Mesothelial cell of epicardium (in vitro differentiated cells): ENCODE measurements at regions not wholly inside any gene's neighbourhood (a gene's known extent, or its start where the extent isn't known, plus 50 kb on each side); places are given as distances from the start of the nearest gene placed in this dataset.

Source experiments
- DNase-seq, 2 experiments: peaks; one replicate each; pipeline ENCODE4 v3.0.0; 2021; ENCODE audit warnings: low spot score in 2 of 2; ENCODE audit not compliant: unreplicated experiment in 2 of 2
- H3K27ac Mint-ChIP-seq: 2 replicates; pipeline ENCODE4 v1.8.0; 2021; ENCODE audit warnings: mixed read lengths
- H3K27me3 Mint-ChIP-seq: 2 replicates; pipeline ENCODE4 v1.8.0; 2021; ENCODE audit warnings: low read depth, mixed read lengths
- H3K36me3 Mint-ChIP-seq: 2 replicates; pipeline ENCODE4 v1.8.0; 2021; ENCODE audit warnings: mixed read lengths
- H3K4me1 Mint-ChIP-seq: 2 replicates; pipeline ENCODE4 v1.8.0; 2021; ENCODE audit warnings: mixed read lengths
- H3K4me3 Mint-ChIP-seq: 2 replicates; pipeline ENCODE4 v1.8.0; 2021; ENCODE audit warnings: mild to moderate bottlenecking, moderate library complexity, mixed read lengths
- H3K9me3 Mint-ChIP-seq: 2 replicates; pipeline ENCODE4 v1.8.0; 2021; ENCODE audit warnings: mixed read lengths
- TF ChIP-seq, protein P1 (sequence below): fragments of 200-600 bp; sonication (generic); IDR thresholded peaks from one replicate; pipeline ENCODE4 v1.5.0; 2021; ENCODE audit warnings: antibody characterized with exemption; ENCODE audit not compliant: unreplicated experiment

DNA sequence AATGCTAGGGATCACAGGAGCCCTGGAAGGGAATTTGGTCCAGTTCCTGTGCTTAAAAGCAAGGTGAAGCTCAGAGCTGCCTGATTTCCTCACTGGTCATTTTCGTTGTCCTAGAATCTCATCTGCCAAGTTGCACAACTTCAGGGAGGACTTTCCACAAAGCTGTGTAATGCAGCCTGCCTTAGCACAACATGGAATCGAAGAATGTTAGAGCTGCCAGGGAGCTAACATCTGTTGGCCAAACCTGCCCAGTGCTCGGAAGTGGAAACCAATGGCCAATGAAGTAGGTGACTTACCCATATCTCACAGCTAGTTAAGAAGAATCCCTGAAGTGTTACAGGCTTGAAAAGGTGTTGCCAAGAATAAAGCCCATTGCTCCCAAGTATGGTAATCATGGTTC, 79.9 kb upstream of the SSTR1 start:
- H3K36me3 Mint-ChIP-seq = no peaks in the 10 kb centered on the region
- H3K4me1 Mint-ChIP-seq = peaks cover 4% of the 10 kb centered on the region
- no peak overlapping the region for H3K27ac Mint-ChIP-seq
- no peaks in the 10 kb centered on the region for H3K27me3 Mint-ChIP-seq
- no peak overlapping the region for H3K4me3 Mint-ChIP-seq
- TF ChIP-seq, protein P1, sequence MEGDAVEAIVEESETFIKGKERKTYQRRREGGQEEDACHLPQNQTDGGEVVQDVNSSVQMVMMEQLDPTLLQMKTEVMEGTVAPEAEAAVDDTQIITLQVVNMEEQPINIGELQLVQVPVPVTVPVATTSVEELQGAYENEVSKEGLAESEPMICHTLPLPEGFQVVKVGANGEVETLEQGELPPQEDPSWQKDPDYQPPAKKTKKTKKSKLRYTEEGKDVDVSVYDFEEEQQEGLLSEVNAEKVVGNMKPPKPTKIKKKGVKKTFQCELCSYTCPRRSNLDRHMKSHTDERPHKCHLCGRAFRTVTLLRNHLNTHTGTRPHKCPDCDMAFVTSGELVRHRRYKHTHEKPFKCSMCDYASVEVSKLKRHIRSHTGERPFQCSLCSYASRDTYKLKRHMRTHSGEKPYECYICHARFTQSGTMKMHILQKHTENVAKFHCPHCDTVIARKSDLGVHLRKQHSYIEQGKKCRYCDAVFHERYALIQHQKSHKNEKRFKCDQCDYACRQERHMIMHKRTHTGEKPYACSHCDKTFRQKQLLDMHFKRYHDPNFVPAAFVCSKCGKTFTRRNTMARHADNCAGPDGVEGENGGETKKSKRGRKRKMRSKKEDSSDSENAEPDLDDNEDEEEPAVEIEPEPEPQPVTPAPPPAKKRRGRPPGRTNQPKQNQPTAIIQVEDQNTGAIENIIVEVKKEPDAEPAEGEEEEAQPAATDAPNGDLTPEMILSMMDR = no peak
- H3K9me3 Mint-ChIP-seq = peaks cover 12% of the 10 kb centered on the region
- no peak for DNase-seq

DNA sequence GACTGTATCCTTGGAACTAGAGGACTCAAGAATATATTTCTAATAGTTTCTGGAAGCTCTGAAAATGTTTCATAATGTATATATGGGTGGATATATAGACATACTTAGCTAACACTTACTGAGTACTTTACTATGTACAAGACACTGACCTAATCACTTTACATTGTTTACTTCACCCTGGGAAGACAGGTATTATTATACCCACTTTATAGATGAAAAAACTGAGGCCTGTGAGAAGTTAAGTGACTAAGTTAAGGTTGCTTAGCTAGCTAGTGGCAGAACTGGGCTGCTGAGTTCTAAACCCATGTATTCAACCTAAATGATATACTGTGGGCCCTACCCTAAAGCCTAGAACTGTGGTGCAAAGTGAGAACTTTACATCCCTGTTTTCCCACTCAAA, 79.1 kb upstream of the SSTR1 start:
- H3K9me3 Mint-ChIP-seq = peaks cover 12% of the 10 kb centered on the region
- H3K27me3 Mint-ChIP-seq = no peaks in the 10 kb centered on the region
- H3K4me3 Mint-ChIP-seq = no peak overlapping the region
- no peak overlapping the region for H3K27ac Mint-ChIP-seq
- no peaks in the 10 kb centered on the region for H3K36me3 Mint-ChIP-seq
- TF ChIP-seq, protein P1 = no peak
- H3K4me1 Mint-ChIP-seq = peaks cover 4% of the 10 kb centered on the region
- no peak for DNase-seq

DNA sequence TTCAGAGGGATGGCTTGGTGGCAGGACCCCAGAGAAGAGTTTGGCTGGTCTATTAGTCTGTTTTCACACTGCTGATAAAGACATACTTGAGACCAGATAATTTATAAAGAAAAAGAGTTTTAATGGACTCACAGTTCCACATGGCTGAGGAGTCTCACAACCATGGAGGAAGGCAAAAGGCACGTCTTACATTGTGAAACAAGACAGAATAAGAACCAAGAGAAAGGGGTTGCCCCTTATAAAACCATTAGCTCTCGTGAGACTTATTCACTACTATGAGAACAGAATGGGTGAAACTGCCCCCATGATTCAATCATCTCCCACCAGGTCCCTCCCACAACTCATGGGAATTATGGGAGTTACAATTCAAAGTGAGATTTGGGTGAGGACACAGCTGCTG, 78.5 kb upstream of the SSTR1 start:
- Mint-ChIP-seq H3K36me3 (no peaks in the 10 kb centered on the region), H3K27ac (no peak overlapping the region), H3K27me3 (no peaks in the 10 kb centered on the region), H3K4me3 (no peak overlapping the region), H3K9me3 (peaks cover 12% of the 10 kb centered on the region), H3K4me1 (peaks cover 4% of the 10 kb centered on the region)
- no peak for DNase-seq
- TF ChIP-seq, protein P1 = no peak

DNA sequence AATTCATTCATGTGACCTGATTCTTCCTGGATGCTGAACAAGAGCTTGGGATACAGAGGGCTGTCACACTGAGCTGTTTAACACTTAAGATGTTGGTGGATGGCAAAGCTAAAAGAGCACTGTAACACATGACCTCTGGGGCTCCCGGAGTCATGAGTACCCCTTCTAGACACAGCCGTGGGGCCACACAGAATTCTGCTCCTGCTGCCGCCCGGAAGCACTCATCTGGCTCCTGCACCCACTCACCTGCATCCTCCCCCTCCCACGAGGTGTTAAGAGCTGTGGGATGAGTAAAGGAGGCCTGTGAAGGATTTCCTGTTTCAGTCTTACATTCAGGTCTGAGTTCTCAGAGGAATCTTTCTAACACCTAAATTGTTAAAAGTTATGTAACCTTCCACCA, 78.0 kb upstream of the SSTR1 start:
- Mint-ChIP-seq H3K4me3 (no peak overlapping the region), H3K9me3 (peaks cover 12% of the 10 kb centered on the region), H3K27me3 (no peaks in the 10 kb centered on the region), H3K4me1 (no peaks in the 10 kb centered on the region), H3K27ac (no peak overlapping the region), H3K36me3 (no peaks in the 10 kb centered on the region)
- TF ChIP-seq, protein P1 = no peak
- DNase-seq = no peak

DNA sequence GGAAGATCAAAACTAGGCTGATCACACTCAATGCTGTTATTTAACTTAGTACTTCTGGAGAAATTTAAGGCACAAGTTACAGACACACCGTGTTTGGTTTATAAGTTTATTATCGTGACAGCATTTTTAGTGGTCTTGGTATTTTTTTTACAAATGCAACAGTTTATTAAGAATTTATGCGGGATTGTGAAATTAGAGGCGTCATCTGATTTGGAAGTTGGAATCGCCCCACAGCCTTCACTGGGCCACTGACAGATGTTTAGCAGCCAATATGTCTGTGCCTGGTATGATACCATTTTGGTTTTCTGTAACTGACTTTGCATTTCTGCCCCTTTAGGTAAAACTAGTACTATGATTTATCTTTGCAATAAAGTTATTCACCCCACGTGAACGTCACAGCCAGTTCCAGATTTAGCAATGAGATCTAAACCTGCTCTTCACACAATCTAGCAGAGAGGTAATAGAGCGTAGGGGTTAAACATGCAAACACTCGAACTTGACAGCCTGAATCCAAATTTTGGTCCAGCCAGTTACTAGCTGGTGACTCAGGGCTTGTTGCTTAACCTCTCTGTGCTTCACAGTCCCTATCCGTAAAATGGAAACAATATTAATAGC, 73.2 kb upstream of the SSTR1 start:
- H3K9me3 Mint-ChIP-seq = peaks cover 12% of the 10 kb centered on the region
- no peak overlapping the region for H3K4me3 Mint-ChIP-seq
- DNase-seq = no peak
- no peaks in the 10 kb centered on the region for H3K4me1 Mint-ChIP-seq
- H3K27ac Mint-ChIP-seq = no peak overlapping the region
- no peaks in the 10 kb centered on the region for H3K27me3 Mint-ChIP-seq
- TF ChIP-seq, protein P1 = no peak
- H3K36me3 Mint-ChIP-seq = no peaks in the 10 kb centered on the region
